NCI-H2107 (cell line): ENCODE measurements at regions not wholly inside any gene's neighbourhood (a gene's known extent, or its start where the extent isn't known, plus 50 kb on each side); places are given as distances from the start of the nearest gene placed in this dataset.

Experiments
- DNase-seq: peaks from one replicate; lab custom pipeline; 2025; lab: John Stamatoyannopoulos, UW

GRCh38 chr2:223225266-223225665 is 173.3 kb downstream of the KCNE4 start:
- DNase-seq, result no peak

GRCh38 chr2:223226264-223226663 is 174.3 kb downstream of the KCNE4 start:
- DNase-seq, result no peak

GRCh38 chr2:223227338-223227737 is 175.3 kb downstream of the KCNE4 start:
- no peak for DNase-seq

GRCh38 chr2:223228871-223229270 is 176.9 kb downstream of the KCNE4 start:
- DNase-seq, result no peak

- DNase-seq, result no peak
Observed at GRCh38 chr2:223230352-223230751, 178.4 kb downstream of the KCNE4 start.

GRCh38 chr2:223232285-223232684 is 180.3 kb downstream of the KCNE4 start:
- no peak for DNase-seq

- no peak for DNase-seq
Observed at GRCh38 chr2:223232896-223233295, 180.9 kb downstream of the KCNE4 start.

GRCh38 chr2:223235986-223236385 is 184.0 kb downstream of the KCNE4 start:
- no peak for DNase-seq

GRCh38 chr2:223238301-223238700 is 186.3 kb downstream of the KCNE4 start:
- DNase-seq, result no peak

- DNase-seq, result no peak
Observed at GRCh38 chr2:223243233-223243632, 191.2 kb downstream of the KCNE4 start.

GRCh38 chr2:223247136-223247535 is 195.1 kb downstream of the KCNE4 start:
- no peak for DNase-seq

- DNase-seq, result no peak
Observed at GRCh38 chr2:223251656-223252229, 199.8 kb downstream of the KCNE4 start.

GRCh38 chr2:223260681-223261080 is 208.7 kb downstream of the KCNE4 start:
- no peak for DNase-seq

GRCh38 chr2:223262946-223263345 is 211.0 kb downstream of the KCNE4 start:
- no peak for DNase-seq

GRCh38 chr2:223264541-223265193 is 212.7 kb downstream of the KCNE4 start:
- no peak for DNase-seq

- no peak for DNase-seq
Observed at GRCh38 chr2:223267160-223267951, 215.4 kb downstream of the KCNE4 start.

GRCh38 chr2:223269386-223269785 is 217.4 kb downstream of the KCNE4 start:
- DNase-seq, result no peak

- no peak for DNase-seq
Observed at GRCh38 chr2:223270548-223270947, 218.6 kb downstream of the KCNE4 start.

GRCh38 chr2:223273995-223274394 is 222.0 kb downstream of the KCNE4 start:
- DNase-seq, result no peak

GRCh38 chr2:223282221-223282620 is 230.2 kb downstream of the KCNE4 start:
- DNase-seq, result no peak

- DNase-seq, result no peak
Observed at GRCh38 chr2:223283329-223283728, 231.3 kb downstream of the KCNE4 start.

GRCh38 chr2:223283771-223284170 is 231.8 kb downstream of the KCNE4 start:
- DNase-seq, result no peak
